Liver (tissue), 8 donors: ENCODE measurements at regions not wholly inside any gene's neighbourhood (a gene's known extent, or its start where the extent isn't known, plus 50 kb on each side); places are given as distances from the start of the nearest gene placed in this dataset.

ENCODE experiments used
- DNase-seq: peaks from one replicate; pipeline ENCODE4 v3.0.0-alpha.2; 2017; ENCODE audit warnings: low spot score
- H3K27ac ChIP-seq, 2 donors: one replicate each; pipeline ENCODE4 v1.7.0; 2013; ENCODE audit warnings: inconsistent platforms in 2 of 2, low read length in 2 of 2, control low read depth in 1 of 2, low read depth in 1 of 2, mild to moderate bottlenecking in 1 of 2
- H3K27me3 ChIP-seq, 4 donors: one replicate each; pipeline versions ENCODE4 v1.6.1 to v1.7.0; 2013; ENCODE audit warnings: low read length in 3 of 4, inconsistent platforms in 1 of 4, mild to moderate bottlenecking in 1 of 4, moderate library complexity in 1 of 4; ENCODE audit not compliant: control insufficient read depth in 4 of 4, insufficient read depth in 4 of 4
- H3K36me3 ChIP-seq, 4 donors: one replicate each; pipeline versions ENCODE4 v1.6.1 to v1.7.0; 2013; ENCODE audit warnings: low read length in 3 of 4, mild to moderate bottlenecking in 3 of 4, low read depth in 1 of 4, moderate library complexity in 1 of 4; ENCODE audit not compliant: control insufficient read depth in 4 of 4, insufficient read depth in 3 of 4
- H3K4me1 ChIP-seq, 4 donors: one replicate each; pipeline versions ENCODE4 v1.6.1 to v1.7.0; 2013; ENCODE audit warnings: low read length in 3 of 4, mild to moderate bottlenecking in 3 of 4, moderate library complexity in 1 of 4; ENCODE audit not compliant: control insufficient read depth in 4 of 4, insufficient read depth in 4 of 4
- H3K4me3 ChIP-seq, 3 donors: one replicate each; pipeline versions ENCODE4 v1.6.1 to v1.7.0; 2013; ENCODE audit warnings: low read length in 3 of 3, control low read depth in 1 of 3, low read depth in 1 of 3, mild to moderate bottlenecking in 1 of 3
- H3K9ac ChIP-seq, 2 donors: one replicate each; pipeline ENCODE4 v1.7.0; 2013; ENCODE audit warnings: low read length in 2 of 2, mild to moderate bottlenecking in 2 of 2, moderate library complexity in 2 of 2, control low read depth in 1 of 2, low read depth in 1 of 2
- H3K9me3 ChIP-seq, 4 donors: one replicate each; pipeline versions ENCODE4 v1.6.1 to v1.7.0; 2013; ENCODE audit warnings: low read length in 3 of 4; ENCODE audit not compliant: control insufficient read depth in 4 of 4
- ATF3 ChIP-seq: IDR thresholded peaks from 2 replicates; pipeline ENCODE4 v1.6.1; 2016; ENCODE audit warnings: antibody characterized with exemption
- CTCF ChIP-seq: fragments of 150-350 bp; IDR thresholded peaks from 2 replicates; pipeline ENCODE4 v1.5.1; 2017; ENCODE audit warnings: improper control_type of control experiment, low read depth, low read length; ENCODE audit not compliant: missing input control
- EGR1 ChIP-seq, 2 donors: IDR thresholded peaks; 2 replicates each; pipeline ENCODE4 v1.6.1; 2016 to 2018; ENCODE audit warnings: antibody characterized with exemption in 2 of 2, low read depth in 2 of 2
- FOXA1 ChIP-seq: IDR thresholded peaks from 2 replicates; pipeline ENCODE4 v1.6.1; 2016; ENCODE audit warnings: antibody characterized with exemption
- FOXA2 ChIP-seq: IDR thresholded peaks from 2 replicates; pipeline ENCODE4 v1.6.1; 2016; ENCODE audit warnings: antibody characterized with exemption
- GABPA ChIP-seq, 2 donors: IDR thresholded peaks in 1 of 2; conservative IDR thresholded peaks in 1 of 2; 2 replicates each; pipeline ENCODE4 v1.6.1; 2016; ENCODE audit warnings: antibody characterized with exemption in 2 of 2, mild to moderate bottlenecking in 1 of 2, moderate library complexity in 1 of 2
- HNF4A ChIP-seq, 2 donors: conservative IDR thresholded peaks; 2 replicates each; pipeline ENCODE4 v1.6.1; 2016; ENCODE audit warnings: antibody characterized with exemption in 2 of 2, mild to moderate bottlenecking in 2 of 2
- HNF4G ChIP-seq: IDR thresholded peaks from 2 replicates; pipeline ENCODE4 v1.6.1; 2016; ENCODE audit warnings: antibody characterized with exemption
- JUND ChIP-seq, 2 donors: IDR thresholded peaks; 2 replicates each; pipeline ENCODE4 v1.6.1; 2016; ENCODE audit warnings: antibody characterized with exemption in 2 of 2
- MAX ChIP-seq: IDR thresholded peaks from 2 replicates; pipeline ENCODE4 v1.6.1; 2016; ENCODE audit warnings: antibody characterized with exemption
- NR2F2 ChIP-seq: IDR thresholded peaks from 2 replicates; pipeline ENCODE4 v1.6.1; 2016; ENCODE audit warnings: antibody characterized with exemption
- RAD21 ChIP-seq, 2 donors: IDR thresholded peaks; 2 replicates each; pipeline ENCODE4 v1.6.1; 2016; ENCODE audit warnings: antibody characterized with exemption in 2 of 2, mild to moderate bottlenecking in 2 of 2
- RXRA ChIP-seq, 2 donors: IDR thresholded peaks; 2 replicates each; pipeline ENCODE4 v1.6.1; 2017 to 2018; ENCODE audit warnings: antibody characterized with exemption in 2 of 2, mild to moderate bottlenecking in 1 of 2
- SP1 ChIP-seq: IDR thresholded peaks from 2 replicates; pipeline ENCODE4 v1.6.1; 2018; ENCODE audit warnings: antibody characterized with exemption, mild to moderate bottlenecking
- TAF1 ChIP-seq: conservative IDR thresholded peaks from 2 replicates; pipeline ENCODE4 v1.6.1; 2016; ENCODE audit warnings: antibody characterized with exemption, mild to moderate bottlenecking
- YY1 ChIP-seq: IDR thresholded peaks from 2 replicates; pipeline ENCODE4 v1.6.1; 2016; ENCODE audit warnings: antibody characterized with exemption, mild to moderate bottlenecking
- ZBTB33 ChIP-seq: IDR thresholded peaks from 2 replicates; pipeline ENCODE4 v1.6.1; 2016; ENCODE audit warnings: antibody characterized with exemption
- WGBS: extraction: QIAGEN DNeasy Blood & Tissue Kit; methylation state at CpG from one replicate; pipeline ENCODE4 v1.1.7; 2013; 5-methylcytosine and 5-hydroxymethylcytosine counted together
- donor health status: healthy.
- donor health status: healthy.
- donor health status: healthy.
- donor health status: healthy.
- donor health status: healthy.

- DNase-seq: no peak
- H3K9ac ChIP-seq: no peak overlapping the region
- WGBS: 67% methylated on average over 3 of the region's 3 CpGs
- TF ChIP-seq CTCF (no peak), SP1 (no peak), TAF1 (no peak), HNF4A (conservative IDR thresholded peaks at IDR 0.05) (no peak), ATF3 (no peak)
- H3K27ac ChIP-seq: no peak overlapping the region
- H3K4me1 ChIP-seq: no peaks in the 10 kb centered on the region
- no peaks in the 10 kb centered on the region for H3K9me3 ChIP-seq
- peaks cover 0 to 3% (median 0%) of the 10 kb centered on the region in 4 donors for H3K27me3 ChIP-seq
- H3K36me3 ChIP-seq: no peaks in the 10 kb centered on the region
- H3K4me3 ChIP-seq: no peak overlapping the region
Measured at GRCh38 chr1:90561911-90562310, 155.2 kb downstream of the BARHL2 start.

- no peak overlapping the region for H3K4me3 ChIP-seq
- no peak overlapping the region for H3K9ac ChIP-seq
- no peak for DNase-seq
- WGBS: 81% methylated on average over 7 of the region's 7 CpGs
- no peaks in the 10 kb centered on the region for H3K4me1 ChIP-seq
- TF ChIP-seq YY1 (no peak), HNF4A (conservative IDR thresholded peaks at IDR 0.05) (no peak), FOXA2 (no peak), ATF3 (no peak)
- no peaks in the 10 kb centered on the region for H3K9me3 ChIP-seq
- no peak overlapping the region for H3K27ac ChIP-seq
- no peaks in the 10 kb centered on the region for H3K36me3 ChIP-seq
- H3K27me3 ChIP-seq: peaks cover 0 to 3% (median 0%) of the 10 kb centered on the region in 4 donors
Measured at GRCh38 chr1:90561103-90561783, 155.9 kb downstream of the BARHL2 start.

- H3K4me3 ChIP-seq: no peak overlapping the region
- whole genome bisulfite sequencing: 86% methylated on average over 6 of the region's 6 CpGs
- TF ChIP-seq ZBTB33 (no peak), GABPA (IDR thresholded peaks at IDR 0.05 in 1 of 2, conservative IDR thresholded peaks at IDR 0.05 in 1 of 2) (no peak), CTCF (no peak), SP1 (no peak), FOXA2 (no peak), HNF4A (conservative IDR thresholded peaks at IDR 0.05) (no peak), RAD21 (IDR thresholded peaks at IDR 0.05) (no peak), FOXA1 (no peak), EGR1 (IDR thresholded peaks at IDR 0.05; ENCODE audit: low read depth in 2 of 2) (no peak), HNF4G (no peak), MAX (no peak), RXRA (IDR thresholded peaks at IDR 0.05) (no peak), ATF3 (no peak), NR2F2 (no peak), JUND (IDR thresholded peaks at IDR 0.05) (no peak)
- H3K27ac ChIP-seq: no peak overlapping the region
- no peaks in the 10 kb centered on the region for H3K36me3 ChIP-seq
- H3K9me3 ChIP-seq: no peaks in the 10 kb centered on the region
- no peak overlapping the region for H3K9ac ChIP-seq
- H3K4me1 ChIP-seq: no peaks in the 10 kb centered on the region
- no peak for DNase-seq
- peaks cover 0 to 3% (median 0%) of the 10 kb centered on the region in 4 donors for H3K27me3 ChIP-seq
Measured at GRCh38 chr1:90558754-90559378, 158.2 kb downstream of the BARHL2 start.
